K562 (cell line): ENCODE measurements at regions not wholly inside any gene's neighbourhood (a gene's known extent, or its start where the extent isn't known, plus 50 kb on each side); places are given as distances from the start of the nearest gene placed in this dataset.

ENCODE experiments used
- ATAC-seq: fragments of 200-7000 bp; cut with Tn5 transposase; 3 replicates; pipeline ENCODE4 v1.9.1; 2020; ENCODE audit warnings: moderate library complexity
- BruUV-seq: library from RNA; stranded (reverse); fragments of 400-500 nt; replicated peaks from 2 replicates; lab custom pipeline; 2021; lab: Mats Ljungman, UMichigan
- CTCF ChIA-PET: fragments of 300-600 bp; formaldehyde crosslinking; extraction: SDS; loops from one replicate; lab custom pipeline; 2021; ENCODE audit warnings: low intra/inter-chr PET ratio; lab: Yijun Ruan, JAX
- POLR2A ChIA-PET: fragments of 300-600, 350-650 bp; sonication (Branson Sonifier 250); formaldehyde crosslinking; extraction: SDS; loops from one replicate; lab custom pipeline; 2021; ENCODE audit warnings: antibody characterized with exemption, inconsistent platforms; lab: Yijun Ruan, JAX
- DNase-seq, 4 experiments: peaks; one replicate each; pipeline versions ENCODE4 v3.0.0 to v3.0.0-alpha.2; 2011 to 2018; ENCODE audit warnings: low spot score in 3 of 4, mixed read lengths in 3 of 4; ENCODE audit errors: extremely low read depth in 1 of 4
- FAIRE-seq: peaks from 2 replicates; lab custom pipeline; 2011; peaks lifted over from hg19 to GRCh38; lab: Jason Lieb, UNC
- H2AFZ ChIP-seq: 2 replicates; pipeline ENCODE4 v1.6.0; 2011; ENCODE audit warnings: low read depth, low read length, control low read depth, inconsistent platforms
- H3K27ac ChIP-seq: fragments of 200-600 bp; 3 replicates; pipeline ENCODE4 v1.8.0; 2011; ENCODE audit warnings: low read depth, mild to moderate bottlenecking, control low read depth, inconsistent platforms, low read length, moderate library complexity, mixed read lengths; ENCODE audit errors: extremely low read depth
- H3K27me3 ChIP-seq, 2 experiments: fragments of 300-600 bp in 1 of 2; 2 replicates in 1 of 2; 3 replicates in 1 of 2; pipeline versions ENCODE4 v1.6.0 to v1.8.0; 2011; ENCODE audit warnings: inconsistent platforms in 2 of 2, low read length in 2 of 2, mild to moderate bottlenecking in 1 of 2, mixed read lengths in 1 of 2, moderate library complexity in 1 of 2; ENCODE audit not compliant: control insufficient read depth in 2 of 2, insufficient read depth in 2 of 2
- H3K36me3 ChIP-seq: fragments of 300-600 bp; 3 replicates; pipeline ENCODE4 v1.8.0; 2011; ENCODE audit warnings: mild to moderate bottlenecking, low read length, inconsistent platforms; ENCODE audit not compliant: control insufficient read depth, insufficient read depth
- H3K4me1 ChIP-seq, 2 experiments: fragments of 200-600 bp in 1 of 2; replicated peaks in 1 of 2; 2 replicates in 1 of 2; 3 replicates in 1 of 2; pipeline versions ENCODE4 v1.5.1 to v1.8.0; 2011; ENCODE audit warnings: inconsistent platforms in 2 of 2, low read length in 2 of 2, mild to moderate bottlenecking in 1 of 2, mixed read lengths in 1 of 2, moderate library complexity in 1 of 2; ENCODE audit not compliant: control insufficient read depth in 2 of 2, insufficient read depth in 2 of 2
- H3K4me2 ChIP-seq: 2 replicates; pipeline ENCODE4 v1.6.1; 2011; ENCODE audit warnings: low read length, control low read depth, inconsistent platforms, mixed read lengths; ENCODE audit not compliant: insufficient read depth
- H3K4me3 ChIP-seq: fragments of 200-600 bp; sonication (generic), shearing (Covaris generic); 2 replicates; pipeline ENCODE4 v1.5.1; 2016; ENCODE audit warnings: control low read depth, inconsistent platforms
- H3K79me2 ChIP-seq: fragments of 200-600 bp; 3 replicates; pipeline ENCODE4 v1.8.0; 2011; ENCODE audit warnings: low read length, inconsistent platforms; ENCODE audit not compliant: control insufficient read depth, insufficient read depth
- H3K9ac ChIP-seq, 2 experiments: 2 replicates each; pipeline versions ENCODE4 v1.6.0 to v1.6.1; 2011; ENCODE audit warnings: low read depth in 2 of 2, low read length in 2 of 2, control low read depth in 1 of 2, inconsistent platforms in 1 of 2, mild to moderate bottlenecking in 1 of 2, mixed read lengths in 1 of 2; ENCODE audit not compliant: insufficient read depth in 1 of 2
- H3K9me1 ChIP-seq: one replicate; pipeline ENCODE4 v1.6.0; 2011; ENCODE audit warnings: inconsistent platforms, mild to moderate bottlenecking, low read length, moderate library complexity; ENCODE audit not compliant: control insufficient read depth, insufficient read depth
- H3K9me3 ChIP-seq: replicated peaks from 2 replicates; pipeline ENCODE4 v1.5.1; 2011; ENCODE audit warnings: low read depth, low read length, inconsistent platforms; ENCODE audit not compliant: control insufficient read depth, insufficient read depth
- H4K20me1 ChIP-seq: replicated peaks from 2 replicates; pipeline ENCODE4 v1.6.1; 2011; ENCODE audit warnings: low read length, inconsistent platforms, mixed read lengths; ENCODE audit not compliant: control insufficient read depth, insufficient read depth
- ARHGAP35 ChIP-seq: fragments of 450-650 bp; IDR thresholded peaks from 2 replicates; pipeline ENCODE4 v1.6.1; 2018; ENCODE audit not compliant: partially characterized antibody
- COPS2 ChIP-seq: fragments of 450-650 bp; conservative IDR thresholded peaks from 2 replicates; pipeline ENCODE4 v1.6.1; 2016; ENCODE audit warnings: mild to moderate bottlenecking, moderate library complexity
- FOSL1 ChIP-seq: fragments of 200-800 bp; sonication (Bioruptor generic); conservative IDR thresholded peaks from 2 replicates; pipeline ENCODE4 v1.6.1; 2016; ENCODE audit warnings: missing genetic modification characterization, missing compliant biosample characterization
- FOXM1 ChIP-seq, 2 experiments: fragments of 450-650 bp in 1 of 2; sonication (generic) in 1 of 2; formaldehyde crosslinking in 1 of 2; IDR thresholded peaks; 2 replicates each; pipeline versions ENCODE4 v1.6.1 to v1.9.0; 2017 to 2022; ENCODE audit warnings: low read depth in 2 of 2, mild to moderate bottlenecking in 2 of 2, missing genetic modification reagents in 1 of 2, moderate library complexity in 1 of 2
- PURB ChIP-seq: sonication (generic); formaldehyde crosslinking; IDR thresholded peaks from 2 replicates; pipeline ENCODE4 v1.9.0; 2021; ENCODE audit warnings: low read depth, mild to moderate bottlenecking, missing genetic modification reagents
- RBM14 ChIP-seq: fragments of 200-400 bp; formaldehyde crosslinking; IDR thresholded peaks from 2 replicates; pipeline ENCODE4 v1.6.1; 2018; ENCODE audit warnings: low read depth, mild to moderate bottlenecking, low read length, moderate library complexity, borderline replicate concordance; ENCODE audit not compliant: insufficient read depth
- RFX7 ChIP-seq: fragments of 250-450 bp; sonication (Bioruptor Pico); IDR thresholded peaks from 2 replicates; pipeline ENCODE4 v1.5.1; 2021; ENCODE audit warnings: mild to moderate bottlenecking
- SMARCA5 ChIP-seq: fragments of 450-650 bp; IDR thresholded peaks from 2 replicates; pipeline ENCODE4 v1.6.1; 2016
- TEAD1 ChIP-seq, 2 experiments: fragments of 450-650 bp in 1 of 2; sonication (generic) in 1 of 2; formaldehyde crosslinking; IDR thresholded peaks; 2 replicates each; pipeline versions ENCODE4 v1.4.0 to v1.8.0; 2020 to 2022; ENCODE audit warnings: mild to moderate bottlenecking in 2 of 2, missing genetic modification reagents in 1 of 2
- XRCC3 ChIP-seq: fragments of 450-650 bp; IDR thresholded peaks from 2 replicates; pipeline ENCODE4 v1.6.1; 2017; ENCODE audit warnings: mild to moderate bottlenecking, moderate library complexity
- ZNF239 ChIP-seq: fragments of 250-450 bp; sonication (Bioruptor Pico); IDR thresholded peaks from 2 replicates; pipeline ENCODE4 v1.4.0; 2020; ENCODE audit warnings: mild to moderate bottlenecking
- ZNF316 ChIP-seq: fragments of 450-650 bp; IDR thresholded peaks from 2 replicates; pipeline ENCODE4 v1.6.1; 2016
- ZNF324 ChIP-seq: fragments of 250-450 bp; sonication (Bioruptor Pico); IDR thresholded peaks from 2 replicates; pipeline ENCODE4 v1.4.0; 2020; ENCODE audit warnings: mild to moderate bottlenecking
- WGBS: fragments of 100-300 bp; shearing (Covaris generic); methylation state at CpG from one replicate; pipeline ENCODE4 v1.1.6; 2016; ENCODE audit warnings: low coverage, mixed read lengths; ENCODE audit not compliant: insufficient coverage; ENCODE audit errors: missing lambda C conversion rate; 5-methylcytosine and 5-hydroxymethylcytosine counted together
- in situ Hi-C: fragments of 300-500 bp; cut with MboI; formaldehyde crosslinking; loops from 4 replicates; pipeline ENCODE4 v1.15.0; 2018; ENCODE audit warnings: inconsistent platforms, mixed read lengths
- intact Hi-C: fragments of 100-400 bp; cut with micrococcal nuclease; formaldehyde crosslinking; loops from 2 replicates; pipeline ENCODE4 v1.14.2; 2022
- TF ChIP-seq, protein P1 (sequence below), 2 experiments: fragments of 450-650 bp; formaldehyde crosslinking in 1 of 2; IDR thresholded peaks; 2 replicates each; pipeline versions ENCODE4 v1.4.0 to v1.6.1; 2014 to 2020; ENCODE audit warnings: mild to moderate bottlenecking in 2 of 2, borderline replicate concordance in 1 of 2, low read depth in 1 of 2
- TF ChIP-seq, protein P2 (sequence below): fragments of 250-450 bp; sonication (Bioruptor Pico); IDR thresholded peaks from 2 replicates; pipeline ENCODE4 v1.5.0; 2020; ENCODE audit warnings: mild to moderate bottlenecking

DNA sequence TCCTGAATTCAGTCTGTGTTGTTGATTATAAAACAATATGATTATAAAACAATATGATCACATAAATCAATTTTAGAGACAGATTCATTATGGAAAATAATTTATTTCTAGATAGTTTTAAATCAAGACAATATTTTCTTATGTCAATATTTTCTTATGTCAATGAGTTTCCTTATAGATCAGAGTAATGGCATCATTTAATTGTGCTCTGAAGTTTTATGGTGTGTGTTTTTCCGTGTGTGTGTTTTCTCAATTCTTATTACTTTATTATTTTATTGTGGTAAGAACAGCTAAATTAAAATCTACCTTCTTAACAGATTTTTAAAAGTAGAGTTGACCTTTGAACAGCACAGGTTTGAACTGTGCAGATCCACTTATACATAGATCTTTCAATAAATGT, 105.3 kb upstream of the SLCO1B1 start:
- WGBS: 0% methylated on average over 1 of the region's 1 CpG
- FAIRE-seq (no peak), DNase-seq (no peak), ATAC-seq (no peak)
- in situ Hi-C loops (no loop called here), intact Hi-C loops (no loop called here)
- no TSS peak for BruUV-seq
- no peaks in the 10 kb centered on the region for H3K4me1 ChIP-seq
- H3K9ac ChIP-seq: no peak overlapping the region
- H3K27me3 ChIP-seq: no peaks in the 10 kb centered on the region
- H3K9me3 ChIP-seq: no peaks in the 10 kb centered on the region
- no peak overlapping the region for H2AFZ ChIP-seq
- no peaks in the 10 kb centered on the region for H3K79me2 ChIP-seq
- H3K36me3 ChIP-seq: no peaks in the 10 kb centered on the region
- H3K27ac ChIP-seq: no peak overlapping the region
- CTCF ChIA-PET: no interaction called here
- POLR2A ChIA-PET: no interaction called here
- H3K4me2 ChIP-seq: no peak overlapping the region
- no peaks in the 10 kb centered on the region for H3K9me1 ChIP-seq
- H4K20me1 ChIP-seq: no peaks in the 10 kb centered on the region
- no peak overlapping the region for H3K4me3 ChIP-seq
- TF ChIP-seq RFX7: no peak
- TF ChIP-seq PURB (CRISPR knock-in tag): no peak
- TF ChIP-seq FOXM1 (IDR thresholded peaks at IDR 0.05; ENCODE audit: low read depth): no peak
- TF ChIP-seq FOXM1 (CRISPR knock-in tag; IDR thresholded peaks at IDR 0.05; ENCODE audit: low read depth): no peak
- no peak for TF ChIP-seq ZNF316
- TF ChIP-seq COPS2: no peak
- TF ChIP-seq RBM14: no peak
- no peak for TF ChIP-seq ARHGAP35
- no peak for TF ChIP-seq ZNF324
- TF ChIP-seq SMARCA5: no peak
- TF ChIP-seq, protein P1, sequence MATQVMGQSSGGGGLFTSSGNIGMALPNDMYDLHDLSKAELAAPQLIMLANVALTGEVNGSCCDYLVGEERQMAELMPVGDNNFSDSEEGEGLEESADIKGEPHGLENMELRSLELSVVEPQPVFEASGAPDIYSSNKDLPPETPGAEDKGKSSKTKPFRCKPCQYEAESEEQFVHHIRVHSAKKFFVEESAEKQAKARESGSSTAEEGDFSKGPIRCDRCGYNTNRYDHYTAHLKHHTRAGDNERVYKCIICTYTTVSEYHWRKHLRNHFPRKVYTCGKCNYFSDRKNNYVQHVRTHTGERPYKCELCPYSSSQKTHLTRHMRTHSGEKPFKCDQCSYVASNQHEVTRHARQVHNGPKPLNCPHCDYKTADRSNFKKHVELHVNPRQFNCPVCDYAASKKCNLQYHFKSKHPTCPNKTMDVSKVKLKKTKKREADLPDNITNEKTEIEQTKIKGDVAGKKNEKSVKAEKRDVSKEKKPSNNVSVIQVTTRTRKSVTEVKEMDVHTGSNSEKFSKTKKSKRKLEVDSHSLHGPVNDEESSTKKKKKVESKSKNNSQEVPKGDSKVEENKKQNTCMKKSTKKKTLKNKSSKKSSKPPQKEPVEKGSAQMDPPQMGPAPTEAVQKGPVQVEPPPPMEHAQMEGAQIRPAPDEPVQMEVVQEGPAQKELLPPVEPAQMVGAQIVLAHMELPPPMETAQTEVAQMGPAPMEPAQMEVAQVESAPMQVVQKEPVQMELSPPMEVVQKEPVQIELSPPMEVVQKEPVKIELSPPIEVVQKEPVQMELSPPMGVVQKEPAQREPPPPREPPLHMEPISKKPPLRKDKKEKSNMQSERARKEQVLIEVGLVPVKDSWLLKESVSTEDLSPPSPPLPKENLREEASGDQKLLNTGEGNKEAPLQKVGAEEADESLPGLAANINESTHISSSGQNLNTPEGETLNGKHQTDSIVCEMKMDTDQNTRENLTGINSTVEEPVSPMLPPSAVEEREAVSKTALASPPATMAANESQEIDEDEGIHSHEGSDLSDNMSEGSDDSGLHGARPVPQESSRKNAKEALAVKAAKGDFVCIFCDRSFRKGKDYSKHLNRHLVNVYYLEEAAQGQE (IDR thresholded peaks at IDR 0.05; ENCODE audit: borderline replicate concordance): no peak
- TF ChIP-seq, protein P1 (CRISPR knock-in tag; IDR thresholded peaks at IDR 0.05; ENCODE audit: low read depth): no peak
- no peak for TF ChIP-seq FOSL1 (tag)
- TF ChIP-seq, protein P2, sequence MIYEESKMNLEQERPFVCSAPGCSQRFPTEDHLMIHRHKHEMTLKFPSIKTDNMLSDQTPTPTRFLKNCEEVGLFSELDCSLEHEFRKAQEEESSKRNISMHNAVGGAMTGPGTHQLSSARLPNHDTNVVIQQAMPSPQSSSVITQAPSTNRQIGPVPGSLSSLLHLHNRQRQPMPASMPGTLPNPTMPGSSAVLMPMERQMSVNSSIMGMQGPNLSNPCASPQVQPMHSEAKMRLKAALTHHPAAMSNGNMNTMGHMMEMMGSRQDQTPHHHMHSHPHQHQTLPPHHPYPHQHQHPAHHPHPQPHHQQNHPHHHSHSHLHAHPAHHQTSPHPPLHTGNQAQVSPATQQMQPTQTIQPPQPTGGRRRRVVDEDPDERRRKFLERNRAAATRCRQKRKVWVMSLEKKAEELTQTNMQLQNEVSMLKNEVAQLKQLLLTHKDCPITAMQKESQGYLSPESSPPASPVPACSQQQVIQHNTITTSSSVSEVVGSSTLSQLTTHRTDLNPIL (CRISPR knock-in tag): no peak
- no peak for TF ChIP-seq TEAD1 (CRISPR knock-in tag; IDR thresholded peaks at IDR 0.05)
- TF ChIP-seq ZNF239: no peak
- no peak for TF ChIP-seq XRCC3
